Hepatocyte (in vitro differentiated cells): ENCODE measurements at regions not wholly inside any gene's neighbourhood (a gene's known extent, or its start where the extent isn't known, plus 50 kb on each side); places are given as distances from the start of the nearest gene placed in this dataset.

Experiments used
- DNase-seq: peaks from one replicate; pipeline ENCODE4 v3.0.0-alpha.2; 2016; ENCODE audit warnings: low spot score
- H2AFZ ChIP-seq: fragments of 200-600 bp; sonication (generic); 2 replicates; pipeline ENCODE4 v1.6.0; 2016; ENCODE audit warnings: antibody characterized with exemption, mild to moderate bottlenecking
- H3K27ac ChIP-seq: fragments of 200-600 bp; sonication (generic); 2 replicates; pipeline ENCODE4 v1.5.1; 2016; ENCODE audit warnings: mild to moderate bottlenecking
- H3K27me3 ChIP-seq: fragments of 200-600 bp; sonication (generic); 2 replicates; pipeline ENCODE4 v1.6.1; 2016
- H3K36me3 ChIP-seq: fragments of 200-600 bp; sonication (generic); replicated peaks from 2 replicates; pipeline ENCODE4 v1.5.1; 2016; ENCODE audit warnings: low read depth; ENCODE audit not compliant: insufficient read depth
- H3K4me1 ChIP-seq: fragments of 200-600 bp; sonication (generic); 2 replicates; pipeline ENCODE4 v1.5.1; 2016; ENCODE audit warnings: mild to moderate bottlenecking, moderate library complexity; ENCODE audit not compliant: insufficient read depth
- H3K4me2 ChIP-seq: fragments of 200-600 bp; sonication (generic); 2 replicates; pipeline ENCODE4 v1.6.0; 2016
- H3K4me3 ChIP-seq: fragments of 200-600 bp; sonication (generic); 2 replicates; pipeline ENCODE4 v1.5.1; 2016; ENCODE audit warnings: mild to moderate bottlenecking
- H3K79me2 ChIP-seq: fragments of 200-600 bp; sonication (generic); 2 replicates; pipeline ENCODE4 v1.6.0; 2017; ENCODE audit warnings: mild to moderate bottlenecking
- H3K9me2 ChIP-seq: fragments of 200-600 bp; sonication (generic); replicated peaks from 2 replicates; pipeline ENCODE4 v1.6.0; 2017; ENCODE audit warnings: mild to moderate bottlenecking; ENCODE audit not compliant: insufficient read depth
- H3K9me3 ChIP-seq: fragments of 200-600 bp; sonication (generic); 2 replicates; pipeline ENCODE4 v1.5.1; 2016; ENCODE audit warnings: low read depth, mild to moderate bottlenecking
- H4K20me1 ChIP-seq: fragments of 200-600 bp; sonication (generic); 2 replicates; pipeline ENCODE4 v1.6.0; 2016; ENCODE audit warnings: mild to moderate bottlenecking; ENCODE audit not compliant: insufficient read depth, poor library complexity, severe bottlenecking
- CTCF ChIP-seq: fragments of 200-600 bp; sonication (generic); IDR thresholded peaks from 2 replicates; pipeline ENCODE4 v1.5.1; 2016; ENCODE audit warnings: antibody characterized with exemption, mild to moderate bottlenecking; ENCODE audit not compliant: poor library complexity
- EZH2 ChIP-seq: fragments of 200-600 bp; sonication (generic); IDR thresholded peaks from 2 replicates; pipeline ENCODE4 v1.6.1; 2016; ENCODE audit warnings: antibody characterized with exemption, mild to moderate bottlenecking, borderline replicate concordance
- EZH2phosphoT487 ChIP-seq: fragments of 200-600 bp; sonication (generic); IDR thresholded peaks from one replicate; pipeline ENCODE4 v1.6.1; 2018; ENCODE audit warnings: antibody characterized with exemption, mild to moderate bottlenecking, low read depth, moderate library complexity; ENCODE audit not compliant: unreplicated experiment, severe bottlenecking
- WGBS: methylation state at CpG from one replicate; pipeline ENCODE4 v1.1.6; 2016; ENCODE audit warnings: low lambda C conversion rate; ENCODE audit errors: missing lambda C conversion rate; 5-methylcytosine and 5-hydroxymethylcytosine counted together

- H2AFZ ChIP-seq: no peak overlapping the region
- DNase-seq: no peak
- no peaks in the 10 kb centered on the region for H4K20me1 ChIP-seq
- 89% methylated on average over 20 of the region's 20 CpGs for WGBS
- no peaks in the 10 kb centered on the region for H3K4me1 ChIP-seq
- no peaks in the 10 kb centered on the region for H3K79me2 ChIP-seq
- no peaks in the 10 kb centered on the region for H3K9me3 ChIP-seq
- H3K4me2 ChIP-seq: no peak overlapping the region
- peaks cover 15% of the 10 kb centered on the region for H3K27me3 ChIP-seq
- no peaks in the 10 kb centered on the region for H3K36me3 ChIP-seq
- H3K27ac ChIP-seq: no peak overlapping the region
- H3K4me3 ChIP-seq: no peak overlapping the region
- no peaks in the 10 kb centered on the region for H3K9me2 ChIP-seq
- TF ChIP-seq CTCF (no peak), EZH2phosphoT487 (no peak), EZH2 (no peak)
These were observed 156.8 kb upstream of the TNRC6C start for GRCh38 chr17:77801545-77802332.

DNA sequence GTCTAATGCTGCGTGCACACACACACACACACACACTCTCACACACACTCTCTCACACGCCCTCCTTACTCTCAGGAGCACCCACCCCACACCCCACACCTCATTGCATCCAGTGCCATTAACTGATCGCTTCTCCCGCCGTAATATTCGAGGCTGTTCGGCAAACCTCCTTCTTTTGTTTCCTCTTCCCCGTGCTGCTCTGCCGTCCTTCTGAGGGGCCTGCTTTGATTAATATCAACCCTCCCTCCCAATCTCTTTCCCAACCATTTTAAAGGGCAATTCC, 156.2 kb upstream of the TNRC6C start:
- Histone ChIP-seq H4K20me1 (no peaks in the 10 kb centered on the region), H3K27me3 (peaks cover 15% of the 10 kb centered on the region), H3K79me2 (no peaks in the 10 kb centered on the region), H3K9me3 (no peaks in the 10 kb centered on the region), H3K4me3 (no peak overlapping the region), H3K4me2 (no peak overlapping the region), H3K9me2 (no peaks in the 10 kb centered on the region), H3K36me3 (no peaks in the 10 kb centered on the region), H3K27ac (no peak overlapping the region), H2AFZ (no peak overlapping the region), H3K4me1 (no peaks in the 10 kb centered on the region)
- WGBS: 36% methylated on average over 9 of the region's 9 CpGs
- TF ChIP-seq EZH2phosphoT487: no peak
- no peak for DNase-seq

GRCh38 chr17:77802811-77803220, 155.7 kb upstream of the TNRC6C start:
- H3K4me2 ChIP-seq: peak overlapping the region; percentile 40
- H4K20me1 ChIP-seq: no peaks in the 10 kb centered on the region
- H3K4me1 ChIP-seq: no peaks in the 10 kb centered on the region
- no peaks in the 10 kb centered on the region for H3K36me3 ChIP-seq
- H2AFZ ChIP-seq: no peak overlapping the region
- no peaks in the 10 kb centered on the region for H3K9me3 ChIP-seq
- no peaks in the 10 kb centered on the region for H3K9me2 ChIP-seq
- no peaks in the 10 kb centered on the region for H3K79me2 ChIP-seq
- TF ChIP-seq CTCF (no peak), EZH2 (no peak), EZH2phosphoT487 (no peak)
- WGBS: 7% methylated on average over 10 of the region's 10 CpGs
- H3K27ac ChIP-seq: no peak overlapping the region
- H3K27me3 ChIP-seq: peaks cover 15% of the 10 kb centered on the region
- peak; percentile 77 for DNase-seq
- no peak overlapping the region for H3K4me3 ChIP-seq

GRCh38 chr17:77803726-77804125, 154.8 kb upstream of the TNRC6C start:
- no peak for DNase-seq
- H3K36me3 ChIP-seq: no peaks in the 10 kb centered on the region
- H3K9me2 ChIP-seq: no peaks in the 10 kb centered on the region
- H3K27me3 ChIP-seq: peaks cover 12% of the 10 kb centered on the region
- no peak overlapping the region for H3K4me2 ChIP-seq
- WGBS: 96% methylated on average over 10 of the region's 10 CpGs
- H3K79me2 ChIP-seq: no peaks in the 10 kb centered on the region
- no peaks in the 10 kb centered on the region for H3K9me3 ChIP-seq
- H3K27ac ChIP-seq: peak overlapping the region; percentile 70
- H3K4me1 ChIP-seq: no peaks in the 10 kb centered on the region
- TF ChIP-seq EZH2phosphoT487: no peak
- TF ChIP-seq CTCF: no peak
- no peak for TF ChIP-seq EZH2
- no peaks in the 10 kb centered on the region for H4K20me1 ChIP-seq
- no peak overlapping the region for H2AFZ ChIP-seq
- no peak overlapping the region for H3K4me3 ChIP-seq
